ENCODE measurements at regions not wholly inside any gene's neighbourhood (a gene's known extent, or its start where the extent isn't known, plus 50 kb on each side); places are given as distances from the start of the nearest gene placed in this dataset.

DNA sequence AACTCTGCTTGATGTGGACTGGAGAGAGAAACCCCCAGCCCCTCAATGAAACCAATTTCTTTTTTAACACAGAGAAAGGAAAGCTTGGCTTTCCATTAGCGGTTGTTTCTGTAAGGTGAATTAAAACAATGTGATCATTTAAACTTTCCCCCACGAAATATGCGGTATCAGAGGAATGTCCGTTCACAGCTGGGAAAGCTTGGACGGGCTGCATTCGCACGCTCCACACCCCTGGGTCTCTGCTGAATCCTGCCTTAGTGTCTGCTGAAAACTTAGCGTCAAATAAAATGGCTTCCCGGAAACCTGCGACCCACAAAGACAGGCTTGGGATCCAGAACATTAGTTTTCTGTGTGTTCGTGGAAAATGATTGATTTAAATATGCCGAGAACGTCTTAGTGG, 71.7 kb downstream of the C16orf95 start:
- in situ Hi-C loops (cut with MboI) (no loop called here), intact Hi-C loops (cut with micrococcal nuclease; ENCODE audit: unreplicated experiment) (no loop called here)
- ATAC-seq (no peak), FAIRE-seq (no peak), DNase-seq (ENCODE audit: low read depth, low spot score) (no peak)
- SMC1A ChIA-PET (ENCODE audit: uncharacterized antibody, unreplicated experiment): no interaction called here
- Histone ChIP-seq H3K9ac (ENCODE audit: control insufficient read depth, insufficient read depth, low read length) (no peak overlapping the region), H4K20me1 (ENCODE audit: control insufficient read depth, insufficient read depth) (no peaks in the 10 kb centered on the region), H2AFZ (ENCODE audit: control insufficient read depth, low read depth, low read length) (no peak overlapping the region), H3K27ac (ENCODE audit: control insufficient read depth, insufficient read depth) (no peak overlapping the region), H3K4me1 (ENCODE audit: control insufficient read depth, insufficient read depth, low read length) (no peaks in the 10 kb centered on the region), H3K27me3 (replicated peaks in 1 of 2; ENCODE audit: control insufficient read depth in 2 of 2, insufficient read depth in 2 of 2, low read length in 1 of 2) (no peaks in the 10 kb centered on the region; a peak in 1 of 4 replicates), H3K36me3 (ENCODE audit: control insufficient read depth in 2 of 2, insufficient read depth in 2 of 2, low read length in 1 of 2) (no peaks in the 10 kb centered on the region), H3K9me3 (replicated peaks; ENCODE audit: control insufficient read depth, insufficient read depth, low read length) (no peaks in the 10 kb centered on the region), H3K4me3 (no peak overlapping the region), H3K79me2 (ENCODE audit: control insufficient read depth, insufficient read depth, low read length) (no peaks in the 10 kb centered on the region), H3K4me2 (ENCODE audit: control insufficient read depth, insufficient read depth) (no peak overlapping the region)
- no TSS peak for BruUV-seq (replicated peaks)
- RAD21 ChIA-PET (ENCODE audit: unreplicated experiment): no interaction called here
- POLR2A ChIA-PET: no interaction called here
- WGBS (ENCODE audit: insufficient coverage, insufficient replicate concordance, low lambda C conversion rate, missing lambda C conversion rate): 57% methylated on average over 13 of the region's 13 CpGs
- no peak for TF ChIP-seq MTA2 (IDR thresholded peaks at IDR 0.05; ENCODE audit: low read depth)
- TF ChIP-seq RAD51 (IDR thresholded peaks at IDR 0.05): no peak
- no peak for TF ChIP-seq PML (IDR thresholded peaks at IDR 0.05; ENCODE audit: low read length)
- TF ChIP-seq MTA3 (IDR thresholded peaks at IDR 0.05; ENCODE audit: borderline replicate concordance, low read length): no peak
- no peak for TF ChIP-seq ZSCAN29 (IDR thresholded peaks at IDR 0.05)
- TF ChIP-seq RFX5 (IDR thresholded peaks at IDR 0.05; ENCODE audit: low read depth, low read length): no peak
- no peak for TF ChIP-seq CBX3 (IDR thresholded peaks at IDR 0.05; ENCODE audit: borderline replicate concordance, low read depth)
- TF ChIP-seq MXI1 (IDR thresholded peaks at IDR 0.05; ENCODE audit: low read depth, low read length): no peak
- TF ChIP-seq STAT1 (conservative IDR thresholded peaks at IDR 0.05): no peak
- TF ChIP-seq TBL1XR1 (IDR thresholded peaks at IDR 0.05; ENCODE audit: low read depth, low read length): no peak
- no peak for TF ChIP-seq BCL3 (IDR thresholded peaks at IDR 0.05; ENCODE audit: borderline replicate concordance, insufficient read depth, low read depth, low read length, poor library complexity, severe bottlenecking)
- no peak for TF ChIP-seq USF2 (IDR thresholded peaks at IDR 0.05; ENCODE audit: borderline replicate concordance, low read depth, low read length)
- TF ChIP-seq ASH2L (IDR thresholded peaks at IDR 0.05; ENCODE audit: borderline replicate concordance, low read depth): no peak
- TF ChIP-seq JUND (IDR thresholded peaks at IDR 0.05; ENCODE audit: low read depth, low read length): no peak
- no peak for TF ChIP-seq ZNF274 (IDR thresholded peaks at IDR 0.05; ENCODE audit: insufficient read depth, insufficient read length)
- no peak for TF ChIP-seq CREM (IDR thresholded peaks at IDR 0.05; ENCODE audit: low read depth)
- no peak for TF ChIP-seq TARDBP (IDR thresholded peaks at IDR 0.05; ENCODE audit: borderline replicate concordance)
- CTCF ChIA-PET: no interaction called here
